ENCODE measurements at regions not wholly inside any gene's neighbourhood (a gene's known extent, or its start where the extent isn't known, plus 50 kb on each side); places are given as distances from the start of the nearest gene placed in this dataset.

GRCh38 chr5:56529666-56530430, 285.5 kb upstream of the MAP3K1 start:
- no peak for TF ChIP-seq CTCF (conservative IDR thresholded peaks at IDR 0.05; ENCODE audit: low read length)
- TF ChIP-seq EZH2phosphoT487 (IDR thresholded peaks at IDR 0.05; ENCODE audit: borderline replicate concordance), result no peak

Measured in Loucy (cell line).